SU-DHL-6 (cell line): ENCODE measurements at regions not wholly inside any gene's neighbourhood (a gene's known extent, or its start where the extent isn't known, plus 50 kb on each side); places are given as distances from the start of the nearest gene placed in this dataset.

ENCODE experiments used
- EZH2phosphoT487 ChIP-seq: fragments of 200-600 bp; sonication (generic), shearing (Covaris generic); conservative IDR thresholded peaks from 2 replicates; pipeline ENCODE4 v1.6.1; 2018; ENCODE audit warnings: mild to moderate bottlenecking, antibody characterized with exemption, low read length, moderate library complexity, mixed read lengths
- TF ChIP-seq, protein P1 (sequence below): fragments of 200-600 bp; sonication (generic); IDR thresholded peaks from one replicate; pipeline ENCODE4 v1.5.1; 2017; ENCODE audit warnings: antibody characterized with exemption, mild to moderate bottlenecking, low read length, moderate library complexity; ENCODE audit not compliant: insufficient read depth, poor library complexity, severe bottlenecking

DNA sequence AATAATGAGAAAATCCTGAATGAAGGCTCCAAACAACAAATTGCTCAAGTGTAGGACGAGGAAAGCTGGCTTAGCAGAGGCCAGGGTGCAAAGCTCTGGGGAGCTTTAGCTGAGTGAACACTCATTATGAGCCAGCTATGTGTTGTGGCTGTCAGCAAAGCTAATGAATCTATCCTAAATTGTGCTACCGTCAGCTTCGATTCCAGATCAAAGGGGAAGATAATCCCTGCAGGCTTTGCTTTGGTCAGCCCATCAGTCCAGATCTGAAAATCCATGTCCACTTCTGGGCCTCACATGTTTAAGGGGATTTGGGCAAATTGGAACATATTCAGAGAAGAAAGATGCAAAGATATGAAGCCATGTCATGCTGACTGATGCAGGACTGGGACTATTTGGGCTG is 180.9 kb upstream of the ZBED5 start:
- TF ChIP-seq, protein P1, sequence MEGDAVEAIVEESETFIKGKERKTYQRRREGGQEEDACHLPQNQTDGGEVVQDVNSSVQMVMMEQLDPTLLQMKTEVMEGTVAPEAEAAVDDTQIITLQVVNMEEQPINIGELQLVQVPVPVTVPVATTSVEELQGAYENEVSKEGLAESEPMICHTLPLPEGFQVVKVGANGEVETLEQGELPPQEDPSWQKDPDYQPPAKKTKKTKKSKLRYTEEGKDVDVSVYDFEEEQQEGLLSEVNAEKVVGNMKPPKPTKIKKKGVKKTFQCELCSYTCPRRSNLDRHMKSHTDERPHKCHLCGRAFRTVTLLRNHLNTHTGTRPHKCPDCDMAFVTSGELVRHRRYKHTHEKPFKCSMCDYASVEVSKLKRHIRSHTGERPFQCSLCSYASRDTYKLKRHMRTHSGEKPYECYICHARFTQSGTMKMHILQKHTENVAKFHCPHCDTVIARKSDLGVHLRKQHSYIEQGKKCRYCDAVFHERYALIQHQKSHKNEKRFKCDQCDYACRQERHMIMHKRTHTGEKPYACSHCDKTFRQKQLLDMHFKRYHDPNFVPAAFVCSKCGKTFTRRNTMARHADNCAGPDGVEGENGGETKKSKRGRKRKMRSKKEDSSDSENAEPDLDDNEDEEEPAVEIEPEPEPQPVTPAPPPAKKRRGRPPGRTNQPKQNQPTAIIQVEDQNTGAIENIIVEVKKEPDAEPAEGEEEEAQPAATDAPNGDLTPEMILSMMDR, result no peak
- TF ChIP-seq EZH2phosphoT487, result no peak
